HepG2 (cell line): ENCODE measurements at regions not wholly inside any gene's neighbourhood (a gene's known extent, or its start where the extent isn't known, plus 50 kb on each side); places are given as distances from the start of the nearest gene placed in this dataset.

Experiments used
- ATAC-seq: fragments of 200-7000 bp; cut with Tn5 transposase; 3 replicates; pipeline ENCODE4 v1.9.1; 2020; ENCODE audit warnings: mild to moderate bottlenecking, moderate library complexity
- BruUV-seq: library from RNA; stranded (reverse); fragments of 400-500 nt; replicated peaks from 2 replicates; lab custom pipeline; 2021; lab: Mats Ljungman, UMichigan
- CTCF ChIA-PET: fragments of 300-600 bp; formaldehyde crosslinking; extraction: SDS; loops from one replicate; lab custom pipeline; 2021; ENCODE audit warnings: low total read pairs, inconsistent platforms, low intra/inter-chr PET ratio; lab: Yijun Ruan, JAX
- POLR2A ChIA-PET: fragments of 350-600 bp; sonication (Branson Sonifier 250); formaldehyde crosslinking; loops from one replicate; lab custom pipeline; 2020; ENCODE audit warnings: antibody characterized with exemption, inconsistent platforms; lab: Yijun Ruan, JAX
- DNase-seq: peaks from one replicate; pipeline ENCODE4 v3.0.0-alpha.2; 2015; ENCODE audit warnings: low spot score
- FAIRE-seq: peaks from 3 replicates; lab custom pipeline; 2011; peaks lifted over from hg19 to GRCh38; lab: Jason Lieb, UNC
- H2AFZ ChIP-seq: one replicate; pipeline ENCODE4 v1.6.1; 2011; ENCODE audit warnings: low read length, inconsistent platforms
- H3K27ac ChIP-seq: fragments of 300-600 bp; 3 replicates; pipeline ENCODE4 v1.8.0; 2011; ENCODE audit warnings: mixed run types, mild to moderate bottlenecking, mixed read lengths, low read length, inconsistent platforms; ENCODE audit not compliant: insufficient read depth; ENCODE audit errors: extremely low read length
- H3K27me3 ChIP-seq, 2 experiments: fragments of 200-600 bp in 1 of 2; 2 replicates in 1 of 2; 3 replicates in 1 of 2; pipeline versions ENCODE4 v1.6.0 to v1.8.0; 2011; ENCODE audit warnings: low read length in 2 of 2, mild to moderate bottlenecking in 2 of 2, moderate library complexity in 2 of 2, inconsistent platforms in 1 of 2; ENCODE audit not compliant: insufficient read depth in 2 of 2, control insufficient read depth in 1 of 2
- H3K36me3 ChIP-seq, 2 experiments: fragments of 200-600 bp in 1 of 2; replicated peaks in 1 of 2; 2 replicates in 1 of 2; 3 replicates in 1 of 2; pipeline versions ENCODE4 v1.5.1 to v1.8.0; 2011; ENCODE audit warnings: low read length in 2 of 2, inconsistent platforms in 1 of 2; ENCODE audit not compliant: insufficient read depth in 2 of 2, control insufficient read depth in 1 of 2
- H3K4me1 ChIP-seq: 2 replicates; pipeline ENCODE4 v1.5.1; 2012; ENCODE audit warnings: low read length, inconsistent platforms; ENCODE audit not compliant: insufficient read depth
- H3K4me2 ChIP-seq: 2 replicates; pipeline ENCODE4 v1.6.0; 2011; ENCODE audit warnings: low read depth, low read length, inconsistent platforms
- H3K4me3 ChIP-seq, 3 experiments: fragments of 200-600 bp in 1 of 3; sonication (generic), shearing (Covaris generic) in 1 of 3; replicated peaks in 1 of 3; 2 replicates each; pipeline ENCODE4 v1.5.1; 2011 to 2016; ENCODE audit warnings: low read length in 3 of 3, inconsistent platforms in 2 of 3, low read depth in 2 of 3, mild to moderate bottlenecking in 2 of 3, control low read depth in 1 of 3, mixed read lengths in 1 of 3; ENCODE audit not compliant: insufficient read depth in 1 of 3
- H3K79me2 ChIP-seq: one replicate; pipeline ENCODE4 v1.6.1; 2011; ENCODE audit warnings: low read length, inconsistent platforms; ENCODE audit not compliant: insufficient read depth
- H3K9ac ChIP-seq: 2 replicates; pipeline ENCODE4 v1.6.0; 2011; ENCODE audit warnings: mild to moderate bottlenecking, low read depth, low read length, inconsistent platforms; ENCODE audit not compliant: insufficient read depth
- H3K9me3 ChIP-seq: 2 replicates; pipeline ENCODE4 v1.5.1; 2012; ENCODE audit warnings: mild to moderate bottlenecking, low read length
- H4K20me1 ChIP-seq: 2 replicates; pipeline ENCODE4 v1.6.0; 2011; ENCODE audit warnings: inconsistent platforms, mild to moderate bottlenecking, low read length, moderate library complexity; ENCODE audit not compliant: insufficient read depth
- DMTF1 ChIP-seq: sonication (generic); formaldehyde crosslinking; IDR thresholded peaks from 2 replicates; pipeline ENCODE4 v1.4.0; 2020; ENCODE audit warnings: mild to moderate bottlenecking, missing genetic modification reagents
- DNMT3B ChIP-seq: conservative IDR thresholded peaks from 2 replicates; pipeline ENCODE4 v1.6.1; 2016; ENCODE audit warnings: missing biosample characterization, control low read depth
- ELF3 ChIP-seq: IDR thresholded peaks from 2 replicates; pipeline ENCODE4 v1.6.1; 2016; ENCODE audit warnings: missing genetic modification reagents, missing compliant biosample characterization
- HNRNPLL ChIP-seq: fragments of 200-400 bp; formaldehyde crosslinking; IDR thresholded peaks from 2 replicates; pipeline ENCODE4 v1.6.1; 2017; ENCODE audit warnings: mild to moderate bottlenecking, low read depth, low read length; ENCODE audit not compliant: poor library complexity, severe bottlenecking
- KLF9 ChIP-seq: IDR thresholded peaks from 2 replicates; pipeline ENCODE4 v1.6.1; 2016; ENCODE audit warnings: low read depth
- SUZ12 ChIP-seq: fragments of 150-350 bp; IDR thresholded peaks from 2 replicates; pipeline ENCODE4 v1.6.1; 2014; ENCODE audit warnings: low read depth, low read length
- ZSCAN21 ChIP-seq: sonication (generic); formaldehyde crosslinking; IDR thresholded peaks from 2 replicates; pipeline ENCODE4 v1.8.0; 2022; ENCODE audit warnings: mild to moderate bottlenecking, missing genetic modification reagents, moderate library complexity, borderline replicate concordance
- WGBS: methylation state at CpG from one replicate; pipeline ENCODE4 v1.1.6; 2017; ENCODE audit warnings: low lambda C conversion rate; 5-methylcytosine and 5-hydroxymethylcytosine counted together
- in situ Hi-C: cut with HindIII; loops from 2 replicates; pipeline ENCODE4 v1.10.0; 2017; ENCODE audit warnings: low pct_unique_long_range_greater_than_20kb; ENCODE audit not compliant: extremely low pct_ligation_motif_present
- intact Hi-C: fragments of 100-400 bp; cut with micrococcal nuclease; formaldehyde crosslinking; loops from one replicate; pipeline ENCODE4 v1.10.0; 2022; ENCODE audit not compliant: unreplicated experiment
- TF ChIP-seq, protein P1 (sequence below): sonication (generic); formaldehyde crosslinking; IDR thresholded peaks from 2 replicates; pipeline ENCODE4 v1.5.0; 2020; ENCODE audit warnings: missing genetic modification reagents
- TF ChIP-seq, protein P2 (sequence below): sonication (generic); formaldehyde crosslinking; IDR thresholded peaks from 2 replicates; pipeline ENCODE4 v1.4.0; 2020; ENCODE audit warnings: missing genetic modification reagents

- Histone ChIP-seq H2AFZ (no peak overlapping the region), H3K36me3 (no peaks in the 10 kb centered on the region), H3K4me2 (no peak overlapping the region), H3K27ac (no peak overlapping the region), H3K4me3 (no peak overlapping the region), H3K4me1 (no peaks in the 10 kb centered on the region), H4K20me1 (no peaks in the 10 kb centered on the region), H3K79me2 (no peaks in the 10 kb centered on the region), H3K27me3 (peaks cover 0 to 14% of the 10 kb centered on the region in 2 experiments; a peak in 2 of 5 replicates), H3K9me3 (no peaks in the 10 kb centered on the region), H3K9ac (no peak overlapping the region)
- no TSS peak for BruUV-seq
- in situ Hi-C loops (no loop called here), intact Hi-C loops (no loop called here)
- ATAC-seq = no peak
- ChIA-PET CTCF (no interaction called here), POLR2A (no interaction called here)
- 15% methylated on average over 6 of the region's 6 CpGs for WGBS
- no peak for DNase-seq
- FAIRE-seq = no peak
- TF ChIP-seq, protein P1, sequence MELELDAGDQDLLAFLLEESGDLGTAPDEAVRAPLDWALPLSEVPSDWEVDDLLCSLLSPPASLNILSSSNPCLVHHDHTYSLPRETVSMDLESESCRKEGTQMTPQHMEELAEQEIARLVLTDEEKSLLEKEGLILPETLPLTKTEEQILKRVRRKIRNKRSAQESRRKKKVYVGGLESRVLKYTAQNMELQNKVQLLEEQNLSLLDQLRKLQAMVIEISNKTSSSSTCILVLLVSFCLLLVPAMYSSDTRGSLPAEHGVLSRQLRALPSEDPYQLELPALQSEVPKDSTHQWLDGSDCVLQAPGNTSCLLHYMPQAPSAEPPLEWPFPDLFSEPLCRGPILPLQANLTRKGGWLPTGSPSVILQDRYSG (CRISPR knock-in tag) = no peak
- TF ChIP-seq, protein P2, sequence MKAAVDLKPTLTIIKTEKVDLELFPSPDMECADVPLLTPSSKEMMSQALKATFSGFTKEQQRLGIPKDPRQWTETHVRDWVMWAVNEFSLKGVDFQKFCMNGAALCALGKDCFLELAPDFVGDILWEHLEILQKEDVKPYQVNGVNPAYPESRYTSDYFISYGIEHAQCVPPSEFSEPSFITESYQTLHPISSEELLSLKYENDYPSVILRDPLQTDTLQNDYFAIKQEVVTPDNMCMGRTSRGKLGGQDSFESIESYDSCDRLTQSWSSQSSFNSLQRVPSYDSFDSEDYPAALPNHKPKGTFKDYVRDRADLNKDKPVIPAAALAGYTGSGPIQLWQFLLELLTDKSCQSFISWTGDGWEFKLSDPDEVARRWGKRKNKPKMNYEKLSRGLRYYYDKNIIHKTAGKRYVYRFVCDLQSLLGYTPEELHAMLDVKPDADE (CRISPR knock-in tag) = no peak
- TF ChIP-seq DMTF1 (no peak), ZSCAN21 (CRISPR knock-in tag) (no peak), KLF9 (CRISPR knock-in tag) (no peak), SUZ12 (no peak), HNRNPLL (no peak), DNMT3B (CRISPR knock-in tag) (no peak), ELF3 (CRISPR knock-in tag) (no peak)
Observed at GRCh38 chr2:223654384-223654915, 52.3 kb upstream of the SCG2 start.
